NCI-H1417 (cell line): ENCODE measurements at regions not wholly inside any gene's neighbourhood (a gene's known extent, or its start where the extent isn't known, plus 50 kb on each side); places are given as distances from the start of the nearest gene placed in this dataset.

Experiments used
- DNase-seq, 3 experiments: peaks; one replicate each; lab custom pipeline; 2025; lab: John Stamatoyannopoulos, UW

DNA sequence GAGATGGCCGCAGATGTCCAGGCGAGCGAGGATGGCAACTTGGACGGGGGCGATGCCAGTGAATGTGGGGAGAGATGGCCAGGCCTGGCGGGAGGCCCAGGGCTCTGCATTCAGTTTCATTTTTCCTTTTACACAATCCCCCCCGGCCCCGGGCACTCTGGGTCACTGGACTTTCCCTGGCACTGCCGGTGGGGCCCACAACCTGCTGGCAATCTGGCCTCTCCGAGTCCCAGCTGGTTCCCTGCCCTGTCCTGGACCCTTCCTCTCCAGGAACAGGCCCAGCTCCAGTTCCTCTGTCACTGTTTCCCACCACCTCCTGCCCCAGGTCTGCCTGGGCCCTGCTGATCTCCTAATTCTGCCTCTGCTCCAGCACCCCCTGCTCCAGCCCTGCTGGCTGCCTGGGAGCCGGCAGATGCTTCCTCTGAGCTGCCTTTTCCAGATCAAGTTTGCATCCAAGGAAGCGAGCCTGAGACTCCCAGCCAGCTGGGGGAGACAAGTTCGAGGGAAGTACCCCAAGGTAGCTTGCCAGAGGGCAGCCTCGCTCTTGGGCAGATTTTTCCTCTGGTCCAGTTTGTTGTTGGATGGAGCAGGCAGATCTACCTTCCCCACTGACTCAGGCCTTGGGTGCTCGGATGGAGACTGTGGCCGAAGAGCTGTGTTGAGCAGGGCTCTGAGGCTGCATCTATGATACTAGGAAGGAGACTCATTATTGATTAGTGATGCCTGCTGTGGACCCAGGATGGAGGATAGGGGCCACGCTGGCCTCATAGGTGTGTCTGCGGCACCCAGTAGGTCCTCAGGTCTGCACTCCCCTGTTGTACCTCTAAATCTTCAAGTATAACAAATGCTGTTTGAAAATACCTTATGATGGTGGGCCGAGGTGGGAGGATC is 83.2 kb downstream of the CEBPB start:
- peak in 1 of 3 experiments; percentile 8 for DNase-seq

DNA sequence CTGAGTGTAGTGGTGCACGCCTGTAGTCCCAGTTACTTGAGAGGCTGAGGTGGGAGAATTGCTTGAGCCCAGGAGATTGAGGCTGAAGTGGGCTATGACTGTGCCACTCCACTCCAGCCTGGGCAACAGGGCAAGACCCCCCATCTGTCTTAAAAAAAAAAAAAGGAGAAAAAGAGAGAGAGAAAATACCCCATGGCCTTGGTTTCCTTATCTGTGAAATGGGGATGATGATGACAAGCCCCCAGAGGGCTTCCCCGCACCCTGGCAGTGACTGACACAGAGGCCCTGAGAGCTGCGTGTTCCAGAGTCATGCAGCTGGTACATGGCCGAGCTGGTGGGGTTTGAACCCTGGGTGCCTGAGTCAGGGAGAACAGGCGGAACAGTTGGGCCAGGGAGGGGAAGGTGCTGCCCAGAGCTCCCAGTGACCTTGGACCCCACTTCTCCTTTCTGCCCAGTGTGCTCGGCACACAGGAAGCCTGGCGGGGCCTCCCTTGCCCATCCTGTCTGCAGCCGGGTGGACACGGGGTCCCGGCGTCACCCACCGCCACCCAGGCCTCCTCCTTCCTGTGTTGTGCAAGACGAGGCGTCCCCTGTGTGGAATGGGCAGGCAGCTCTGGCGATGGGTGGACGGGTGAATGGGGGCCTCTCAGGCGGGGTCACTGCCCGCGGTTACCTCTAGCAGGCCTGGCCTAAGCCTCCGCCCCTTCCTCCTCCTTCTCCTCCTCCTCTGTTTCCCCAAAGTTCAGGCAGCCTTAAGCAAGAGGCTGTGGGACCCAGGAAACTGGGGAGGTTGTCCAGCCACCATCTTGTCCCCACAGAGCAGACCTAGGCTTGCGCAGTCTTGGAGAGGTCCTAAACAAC is 84.2 kb downstream of the CEBPB start:
- no peak for DNase-seq

DNA sequence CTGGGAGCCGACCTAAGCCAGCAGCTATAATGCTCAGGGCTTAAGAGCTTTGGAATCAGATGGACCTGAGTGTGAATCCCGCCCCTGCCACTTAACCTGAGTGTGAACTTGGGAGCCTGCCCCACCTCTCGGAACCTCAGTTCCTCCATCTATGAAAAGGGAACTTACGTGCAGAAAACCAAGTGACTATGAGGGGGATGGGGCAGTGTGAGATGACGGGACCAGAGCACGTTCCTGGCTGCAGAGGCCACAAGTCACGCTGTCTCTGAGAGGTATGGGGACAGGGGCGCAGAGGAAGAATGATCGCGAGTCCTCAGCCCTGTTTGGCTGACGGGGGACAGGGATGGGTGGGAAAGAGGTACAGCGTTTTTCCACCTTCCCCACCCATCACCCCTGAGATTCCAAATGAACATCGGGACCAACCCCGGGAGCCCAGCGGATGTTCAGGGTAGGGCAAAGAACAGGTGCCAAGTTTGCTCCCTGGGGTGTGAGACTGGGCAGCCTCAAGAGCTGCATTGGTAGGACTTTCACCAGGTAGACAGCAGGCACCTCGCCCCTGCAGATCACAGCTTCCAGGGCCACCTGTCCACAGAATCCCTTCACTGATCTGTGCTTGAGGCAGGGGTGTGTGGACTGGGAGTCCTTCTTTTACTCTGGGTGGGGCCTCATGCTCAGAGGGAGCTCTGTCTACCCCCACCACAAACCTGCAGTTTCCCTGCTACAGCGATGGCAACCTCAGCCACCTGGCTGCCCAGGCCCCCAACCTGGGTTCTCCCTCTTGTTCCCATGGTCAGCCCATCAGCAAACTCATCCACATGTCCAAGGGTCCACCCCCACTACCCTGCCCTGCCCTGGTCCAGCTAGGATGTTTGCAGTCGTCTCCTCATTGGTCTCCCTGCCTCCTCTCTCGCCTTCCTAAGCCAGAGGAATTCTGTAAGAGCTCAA is 85.8 kb downstream of the CEBPB start:
- DNase-seq: no peak

DNA sequence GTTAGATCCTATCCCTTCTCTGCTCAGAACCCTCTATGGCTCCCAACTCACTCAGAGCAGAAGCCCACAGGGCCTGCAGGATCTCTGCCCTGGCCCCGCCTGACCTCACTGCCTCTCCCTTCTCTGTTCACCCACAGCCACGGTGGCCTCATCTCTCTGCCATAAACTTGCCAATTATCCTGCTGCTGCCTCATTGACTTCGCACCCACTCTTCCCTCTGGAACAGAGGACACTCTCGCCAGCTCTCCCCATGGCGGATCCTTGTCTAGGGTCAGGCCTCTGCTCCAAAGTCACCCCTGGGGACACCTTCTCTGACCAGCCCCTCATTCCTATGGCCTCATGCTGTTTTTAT is 86.4 kb downstream of the CEBPB start:
- DNase-seq: no peak

DNA sequence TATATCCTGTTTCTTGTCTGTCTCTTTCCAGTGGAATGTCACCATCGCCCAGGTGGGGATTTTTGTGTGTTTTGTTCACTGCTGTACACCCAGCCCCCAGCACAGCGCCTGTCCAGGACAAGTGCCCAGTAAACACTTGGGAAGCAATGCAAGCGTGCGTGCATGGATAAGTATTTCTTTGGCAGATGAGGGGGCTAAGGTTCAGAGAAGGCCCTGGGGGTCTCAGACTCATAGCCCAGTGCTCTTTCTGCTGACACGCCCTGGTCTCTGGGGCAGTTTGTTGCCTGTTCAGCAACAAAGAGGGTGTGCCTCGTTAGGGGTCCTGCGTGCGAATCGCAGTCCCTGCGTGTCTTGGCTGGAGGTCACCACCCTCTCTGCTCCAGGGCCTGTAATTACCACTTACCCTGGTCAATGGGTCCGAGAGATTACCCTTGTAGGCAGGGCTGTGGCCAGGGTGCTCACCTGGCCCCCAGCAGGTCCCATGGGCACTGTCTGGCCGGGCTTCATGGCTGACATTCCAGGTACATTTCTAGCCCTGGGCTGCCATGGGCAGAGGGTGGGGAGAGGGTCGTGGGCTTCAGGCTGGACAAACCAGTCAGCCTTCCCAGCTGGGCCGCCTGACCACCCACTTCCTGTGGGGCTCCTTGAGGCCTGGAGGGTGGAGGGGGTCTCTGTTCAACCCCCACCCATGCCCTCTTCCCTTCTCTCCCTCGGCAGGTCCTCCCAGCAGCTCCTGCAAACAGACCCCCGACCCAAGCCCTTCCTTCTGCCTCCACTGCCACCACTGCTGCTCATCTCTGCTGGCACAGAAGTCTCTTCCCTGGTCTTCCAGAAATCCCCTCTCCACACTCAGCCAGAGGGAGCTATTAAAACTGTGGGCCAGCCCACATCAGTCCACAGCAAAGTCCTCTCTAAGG is 87.1 kb downstream of the CEBPB start:
- DNase-seq: no peak

DNA sequence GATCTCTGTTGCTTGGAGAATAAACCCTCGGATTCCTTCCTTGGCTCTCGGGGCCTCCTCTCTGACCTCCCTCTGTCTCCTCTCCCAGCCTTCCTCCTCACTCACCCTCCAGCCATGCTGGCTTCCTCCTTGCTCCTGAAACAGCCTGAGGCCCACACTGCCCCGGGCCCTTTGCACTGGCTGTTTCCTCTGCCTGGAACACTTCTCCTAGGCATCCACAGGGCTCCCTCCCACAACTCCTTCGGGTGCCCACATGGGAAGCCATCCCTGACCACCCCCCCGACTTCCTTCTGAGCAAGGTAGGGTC is 87.7 kb downstream of the CEBPB start:
- no peak for DNase-seq

DNA sequence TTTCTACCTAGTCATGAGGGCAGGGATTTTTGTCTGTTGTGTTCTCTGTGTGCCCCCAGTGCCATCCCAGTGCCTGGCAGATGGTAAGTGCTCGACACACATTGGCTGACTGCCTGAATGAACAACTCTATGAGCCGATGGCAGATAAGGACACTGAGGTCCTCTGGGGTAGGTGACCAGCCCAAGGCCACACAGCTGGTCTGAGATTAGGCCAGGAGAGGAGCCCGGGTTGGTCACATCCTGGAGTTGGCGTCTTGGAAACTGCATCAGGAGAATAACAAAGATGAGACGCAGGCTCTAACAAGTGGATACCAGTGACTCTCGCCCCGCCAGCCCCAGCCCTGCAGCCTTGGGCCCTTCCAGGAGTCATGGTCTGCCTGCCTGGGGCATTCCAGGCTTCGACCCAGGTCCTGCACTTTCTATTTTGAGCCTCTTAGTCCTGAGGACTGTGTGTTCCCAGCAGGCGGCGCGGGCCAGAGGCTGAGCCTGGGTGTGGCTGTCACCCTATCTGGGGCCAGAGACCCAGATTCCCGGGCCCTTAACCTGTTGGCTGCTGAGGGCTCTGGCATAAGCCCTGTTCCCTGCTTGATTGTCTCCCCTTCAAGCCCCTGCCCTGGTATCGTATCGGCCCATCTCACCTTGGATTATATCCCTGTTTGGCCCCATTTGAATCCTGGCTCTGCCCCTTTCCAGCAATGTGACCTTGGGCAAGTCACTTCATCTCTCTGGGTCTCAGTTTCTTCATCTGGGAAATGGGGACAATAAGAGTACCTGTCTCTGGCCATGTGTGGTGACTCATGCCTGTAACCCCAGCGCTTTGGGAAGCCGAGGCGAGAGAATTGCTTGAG is 88.3 kb downstream of the CEBPB start:
- no peak for DNase-seq

DNA sequence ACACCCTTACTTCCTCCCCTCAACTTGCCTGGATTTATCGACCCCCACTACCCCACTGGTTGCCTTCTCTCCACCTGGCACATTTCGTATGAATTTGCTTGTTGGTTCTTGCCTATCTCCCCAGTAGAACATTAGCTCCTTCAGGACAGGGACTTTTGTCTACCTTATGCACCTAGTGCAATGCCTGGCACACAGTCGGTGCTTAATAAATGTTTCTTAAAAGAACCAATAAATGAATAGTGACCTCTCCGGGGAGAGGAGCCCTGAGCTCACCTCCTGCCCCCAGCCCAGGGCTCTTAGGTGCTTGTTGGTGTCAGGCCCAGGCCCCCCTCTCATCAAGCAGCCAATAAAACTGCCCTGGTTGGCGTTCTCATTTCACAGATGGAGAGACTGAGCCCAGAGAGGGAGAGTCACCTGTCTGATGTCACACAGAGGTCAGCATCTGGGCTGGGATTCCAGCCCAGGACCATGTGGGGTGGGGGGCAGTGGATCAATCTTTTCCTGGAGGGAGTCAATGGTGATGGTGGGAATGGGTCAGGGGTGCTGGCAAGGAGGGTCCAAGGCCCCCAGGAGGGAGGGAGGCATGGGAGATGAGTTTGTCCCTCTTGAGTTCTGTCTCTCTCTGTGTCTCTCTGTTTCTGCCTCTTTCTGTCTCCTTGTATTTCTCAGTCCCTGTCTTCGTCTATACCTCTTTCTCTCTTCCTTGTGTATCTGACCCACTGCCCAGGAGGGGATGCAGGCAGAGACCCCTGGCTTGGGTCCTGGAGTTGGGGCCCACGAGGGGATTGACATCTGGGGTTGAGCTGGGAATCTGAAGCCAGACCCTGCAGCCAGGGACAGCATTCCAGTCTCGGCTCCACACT is 89.6 kb downstream of the CEBPB start:
- no peak for DNase-seq

DNA sequence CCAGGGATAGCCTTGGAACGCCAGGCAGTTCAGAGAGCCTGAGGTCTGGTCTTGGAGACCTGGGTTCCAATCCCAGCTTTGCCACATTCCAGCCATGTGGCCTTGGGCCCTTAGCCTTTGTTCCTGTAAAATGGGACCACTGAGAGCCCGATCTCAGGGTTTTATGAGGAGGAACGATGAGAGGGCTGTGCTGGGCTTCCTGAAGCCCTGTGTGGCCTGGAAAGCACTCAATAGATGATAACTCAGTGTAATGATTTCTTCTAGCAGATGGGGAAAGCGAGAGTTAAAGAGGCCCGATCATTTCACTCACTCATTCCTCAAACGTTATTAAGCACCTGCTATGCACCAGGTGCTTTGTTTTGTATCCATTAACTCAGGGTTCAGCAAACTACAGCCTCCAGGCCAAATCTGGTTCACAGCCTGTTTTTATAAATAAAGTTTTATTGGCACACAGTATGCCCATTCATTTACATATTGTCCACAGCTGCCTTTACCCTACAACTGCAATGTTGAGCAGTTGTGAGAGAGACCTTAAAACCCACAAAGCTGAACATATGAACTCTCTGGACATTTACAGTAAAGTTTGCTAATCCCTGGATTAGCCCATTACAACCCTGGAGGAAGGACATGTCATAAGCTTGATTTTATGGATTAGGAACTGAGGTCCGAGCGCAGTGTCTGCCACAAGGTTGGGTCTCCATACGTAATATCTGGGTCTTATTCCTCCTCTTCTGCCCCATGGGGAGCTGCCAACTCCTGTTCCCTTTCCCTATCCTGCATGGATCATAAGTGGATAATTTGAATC is 90.4 kb downstream of the CEBPB start:
- DNase-seq: peak in 1 of 3 experiments; percentile 9

DNA sequence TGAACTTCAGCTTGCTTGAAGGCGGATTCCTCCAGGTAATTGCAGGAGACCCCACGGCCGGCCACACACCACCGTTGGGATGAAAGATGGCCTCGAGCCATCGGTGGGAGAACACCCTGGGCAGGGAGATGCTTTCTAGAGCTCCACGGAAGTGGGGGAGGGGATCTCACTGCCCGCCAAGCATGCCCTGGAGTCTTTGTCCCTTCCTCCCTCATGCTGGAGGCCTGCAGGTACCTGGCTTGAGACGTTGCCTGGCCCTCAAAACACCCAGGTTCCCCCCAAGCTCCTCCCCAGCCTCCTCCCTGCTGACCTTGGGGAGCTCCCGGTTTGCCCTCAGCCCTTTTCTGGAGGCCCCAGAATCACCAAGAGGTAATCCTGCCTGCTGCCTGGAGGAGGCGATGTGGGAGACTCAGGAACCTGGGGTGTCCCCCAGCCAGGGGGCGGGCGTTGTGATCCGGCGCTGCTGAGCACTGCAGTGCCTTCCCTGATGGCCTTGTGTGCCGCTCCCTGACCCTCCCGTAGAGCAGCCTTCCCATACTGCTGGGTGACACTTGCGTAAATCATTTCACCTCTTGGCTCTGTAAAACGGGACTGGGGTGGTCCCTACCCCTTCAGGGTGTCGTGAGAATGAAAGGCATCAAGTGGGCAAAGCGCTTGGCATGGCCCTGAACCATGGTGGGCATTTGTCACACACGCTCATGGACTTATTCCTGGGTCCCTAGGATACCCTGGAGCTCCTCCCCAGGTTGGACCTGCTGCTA is 91.4 kb downstream of the CEBPB start:
- DNase-seq: no peak

DNA sequence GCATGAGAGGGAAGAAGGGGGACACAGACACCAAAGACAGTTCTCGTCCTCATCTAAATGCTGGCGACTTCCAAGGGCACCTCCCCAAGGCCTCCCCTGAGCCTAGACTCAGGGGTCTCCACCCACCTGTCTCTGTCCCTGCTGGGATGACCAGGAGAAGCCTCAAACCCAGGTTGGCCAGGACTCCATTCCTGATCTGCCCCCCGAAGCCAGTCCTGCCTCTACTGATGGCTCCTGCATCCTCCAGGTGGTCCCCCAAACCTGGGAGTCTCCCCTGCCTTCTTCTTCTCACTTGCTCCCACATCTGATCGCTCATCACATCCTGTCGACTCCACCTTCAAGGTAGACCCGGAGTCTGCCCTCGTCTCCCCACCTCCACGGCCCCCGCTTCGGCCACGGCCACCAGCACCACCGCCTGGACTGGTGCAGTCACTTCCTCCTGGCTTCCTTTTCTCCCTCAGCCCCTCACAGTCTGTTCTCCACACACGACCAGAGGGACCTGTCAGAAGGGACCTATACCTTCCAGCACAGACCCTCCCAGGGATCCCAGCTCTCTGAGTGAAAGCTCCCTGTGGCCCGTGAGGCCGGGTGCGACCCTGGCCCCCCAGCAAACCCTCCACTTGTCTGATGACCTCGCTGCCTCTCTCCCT is 92.1 kb downstream of the CEBPB start:
- no peak for DNase-seq

DNA sequence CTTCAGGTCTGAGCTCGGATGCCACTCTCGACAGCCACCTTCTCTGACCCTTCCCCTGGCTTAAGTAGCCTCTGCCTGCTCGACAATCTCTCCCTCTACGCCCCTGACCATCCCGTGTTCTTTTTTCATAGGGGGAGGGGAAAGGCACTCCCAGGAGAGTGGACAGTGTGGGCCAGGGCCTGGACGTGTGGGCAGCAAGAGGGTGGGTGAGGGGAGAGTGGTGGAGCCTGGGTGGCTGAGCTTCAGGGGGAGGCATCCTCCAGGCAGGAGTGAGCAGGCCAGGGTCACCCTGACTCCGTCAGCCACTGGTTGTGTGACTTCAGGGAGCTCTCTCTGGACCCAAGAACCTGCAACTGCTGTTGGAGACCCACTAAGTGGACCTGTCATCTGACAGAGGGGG is 92.7 kb downstream of the CEBPB start:
- no peak for DNase-seq

DNA sequence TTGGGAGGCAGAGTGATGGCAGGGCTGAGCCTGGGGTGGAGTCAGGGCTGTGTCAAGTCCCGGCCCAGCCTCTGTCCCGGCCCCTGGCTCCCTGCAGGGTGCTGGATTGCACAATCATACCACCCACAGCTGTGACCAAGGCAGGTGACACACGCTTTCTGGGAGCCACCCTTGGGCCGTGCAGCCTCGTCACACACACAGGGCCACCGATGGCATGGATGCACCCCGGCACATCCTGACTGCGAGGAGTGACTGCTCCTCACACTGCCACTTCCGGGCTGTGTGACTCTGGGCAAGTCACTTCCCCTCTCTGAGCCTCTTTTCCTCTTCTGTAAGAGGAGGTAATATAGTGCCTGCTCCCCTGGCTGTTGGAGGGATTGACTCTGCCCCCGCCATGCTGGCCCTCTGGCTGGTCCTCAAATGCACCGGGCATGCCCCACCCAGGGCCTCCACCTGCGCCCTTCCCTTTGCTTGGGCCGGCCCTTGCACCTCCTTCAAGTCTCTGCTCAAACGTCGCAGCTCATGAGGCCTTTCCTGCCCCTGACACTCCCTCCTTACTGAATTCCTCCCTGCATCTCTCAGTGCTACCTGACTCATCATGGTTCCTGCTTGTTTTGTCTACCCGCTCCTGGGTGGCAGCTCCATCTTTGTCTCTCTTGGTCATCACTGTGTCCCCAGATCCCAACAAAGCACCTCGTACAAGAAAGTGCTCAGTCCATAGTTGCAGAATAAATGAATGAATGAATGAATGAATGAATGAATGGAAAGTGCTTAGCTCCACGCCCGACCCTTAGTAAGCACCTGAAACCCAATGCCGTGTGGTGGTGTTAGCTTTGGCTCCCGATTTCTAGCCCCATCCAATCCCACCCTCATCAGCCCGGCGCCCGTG is 93.5 kb downstream of the CEBPB start:
- DNase-seq: peak in 2 of 3 experiments; percentile 16 to 43

DNA sequence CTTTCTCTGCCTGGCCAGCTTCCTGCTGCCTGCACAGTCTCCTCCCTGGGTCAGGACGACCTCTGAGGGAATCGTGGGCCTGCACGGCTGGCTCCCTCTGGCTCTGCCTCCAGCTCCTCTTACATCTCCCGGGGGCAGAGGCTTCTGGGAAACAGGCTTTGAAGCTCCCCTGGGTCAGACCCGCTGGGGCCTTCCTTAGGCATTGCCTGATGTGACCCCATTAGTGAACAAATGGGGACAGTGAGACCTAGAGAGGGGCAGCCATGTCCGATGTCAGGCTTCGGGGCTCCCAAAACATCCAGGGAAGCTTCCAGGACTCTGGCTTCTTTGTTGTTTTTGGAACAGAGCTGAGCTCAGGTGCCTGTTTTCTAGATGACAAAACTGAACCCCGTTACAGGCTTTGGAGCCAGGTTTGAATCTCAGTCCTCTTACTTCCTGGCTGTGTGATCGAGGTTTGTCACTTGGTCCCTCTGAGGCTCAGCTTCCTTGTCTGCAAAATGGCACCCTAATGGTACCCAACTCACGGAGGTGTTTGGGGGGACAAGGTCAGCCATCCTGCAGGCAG is 94.3 kb downstream of the CEBPB start:
- DNase-seq: no peak

DNA sequence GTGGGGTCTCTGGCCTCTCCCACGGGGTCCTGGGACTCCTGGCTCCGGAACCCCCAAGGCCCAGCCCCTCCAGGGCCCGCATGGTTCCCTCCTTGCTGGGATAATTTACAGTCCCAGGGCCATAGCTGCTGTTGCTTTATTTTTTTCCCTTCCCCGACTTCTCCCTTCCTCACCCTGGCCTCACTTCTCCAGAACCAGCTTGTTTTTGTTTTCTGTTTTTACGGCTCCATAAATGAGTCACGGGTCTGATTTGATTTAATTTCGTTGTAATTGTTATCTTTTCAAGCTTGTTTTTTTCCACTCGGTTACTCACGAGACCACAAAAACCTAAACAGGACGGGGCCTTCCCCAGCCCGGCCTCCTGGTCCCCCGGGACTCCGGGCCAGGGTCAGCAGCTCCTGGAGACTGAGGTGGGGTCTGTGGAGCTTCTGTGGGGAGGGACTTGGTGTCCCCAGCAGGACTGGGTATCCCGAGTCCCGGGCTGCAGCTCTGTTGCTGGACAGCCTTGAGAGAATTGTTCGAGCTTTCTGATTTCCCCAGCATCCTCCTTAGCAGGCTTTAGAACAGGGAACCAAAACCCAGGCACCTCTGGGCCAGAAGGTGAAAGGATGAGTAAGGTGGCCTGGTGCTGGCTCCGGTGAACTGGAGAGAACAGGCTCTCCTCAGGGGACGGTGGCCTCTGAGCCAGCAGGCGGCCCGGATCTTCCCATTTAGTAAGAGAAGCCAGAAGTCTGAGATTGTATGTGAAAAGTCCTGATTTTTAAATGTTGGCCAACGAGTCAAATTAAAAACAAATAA is 94.9 kb downstream of the CEBPB start:
- no peak for DNase-seq
